GM23248 (cell line): ENCODE measurements at regions not wholly inside any gene's neighbourhood (a gene's known extent, or its start where the extent isn't known, plus 50 kb on each side); places are given as distances from the start of the nearest gene placed in this dataset.

Source experiments
- EZH2 ChIP-seq: fragments of 200-600 bp; sonication (generic); IDR thresholded peaks from 2 replicates; pipeline ENCODE4 v1.6.1; 2018; ENCODE audit warnings: antibody characterized with exemption, mild to moderate bottlenecking; ENCODE audit not compliant: insufficient read depth, poor library complexity, severe bottlenecking
- EZH2phosphoT487 ChIP-seq: fragments of 200-600 bp; sonication (generic); IDR thresholded peaks from 2 replicates; pipeline ENCODE4 v1.6.1; 2018; ENCODE audit warnings: antibody characterized with exemption, moderate library complexity, mild to moderate bottlenecking, low read depth; ENCODE audit not compliant: insufficient read depth

DNA sequence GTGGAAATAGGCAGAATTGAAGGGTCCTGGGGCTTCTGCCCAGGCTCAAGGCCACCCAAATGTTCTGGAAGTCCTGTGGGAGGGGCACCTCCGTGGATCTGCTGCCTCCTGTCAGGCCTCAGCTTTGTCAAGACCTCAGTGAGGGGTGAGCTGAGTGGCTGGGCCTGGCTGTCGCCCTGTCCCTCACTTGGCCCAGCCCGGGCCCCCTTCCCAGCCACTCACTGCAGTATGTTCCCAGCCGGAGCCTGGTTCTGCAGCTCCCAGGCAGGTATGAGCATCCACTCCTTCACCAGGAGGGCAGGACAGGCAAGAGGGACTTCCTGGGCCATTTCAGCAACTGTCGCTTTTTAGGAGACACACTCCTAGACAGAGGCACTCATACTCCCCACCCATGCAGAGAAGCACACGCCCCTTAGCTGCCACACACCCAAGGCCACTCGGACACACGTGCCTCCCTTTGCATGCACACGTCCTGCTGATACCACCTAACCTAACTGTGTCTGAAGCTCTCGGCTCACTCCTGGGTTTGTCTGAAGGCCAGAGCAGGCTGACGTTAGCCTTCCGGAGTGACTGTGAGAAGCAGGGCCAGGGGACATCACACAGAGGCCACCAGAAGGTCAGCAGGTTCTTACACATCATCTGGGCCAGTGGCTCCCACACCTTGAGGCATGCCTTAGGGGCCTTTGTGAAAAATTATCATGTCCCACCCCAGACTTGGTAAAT is 72.2 kb upstream of the COL13A1 start:
- TF ChIP-seq EZH2: no peak
- no peak for TF ChIP-seq EZH2phosphoT487
